Amygdala (tissue), 56 donors: ENCODE measurements at regions not wholly inside any gene's neighbourhood (a gene's known extent, or its start where the extent isn't known, plus 50 kb on each side); places are given as distances from the start of the nearest gene placed in this dataset.

Experiments used
- DNase-seq, 56 donors: peaks; one replicate each; lab custom pipeline; 2025; lab: John Stamatoyannopoulos, UW

- no peak for DNase-seq
Measured at GRCh38 chr18:57202881-57203280, 56.0 kb downstream of the BOD1L2 start.

- peak in 1 of 56 donors; percentile 15 for DNase-seq
Measured at GRCh38 chr18:57205641-57206040, 58.8 kb downstream of the BOD1L2 start.

- DNase-seq: no peak
Measured at GRCh38 chr18:57207124-57207916, 60.4 kb downstream of the BOD1L2 start.

GRCh38 chr18:57208047-57208446, 61.2 kb downstream of the BOD1L2 start:
- no peak for DNase-seq

GRCh38 chr18:57209713-57210106, 62.8 kb downstream of the BOD1L2 start:
- no peak for DNase-seq

GRCh38 chr18:57210107-57210715, 63.3 kb downstream of the BOD1L2 start:
- peak in 29 of 56 donors; percentile 3 to 51 (median 19) for DNase-seq

GRCh38 chr18:57210716-57211411, 64.0 kb downstream of the BOD1L2 start:
- no peak for DNase-seq

GRCh38 chr18:57211412-57211750, 64.5 kb downstream of the BOD1L2 start:
- DNase-seq: no peak

GRCh38 chr18:57211776-57212175, 64.9 kb downstream of the BOD1L2 start:
- peak in 1 of 56 donors; percentile 15 for DNase-seq

- DNase-seq: no peak
Measured at GRCh38 chr18:57212678-57213077, 65.8 kb downstream of the BOD1L2 start.

GRCh38 chr18:57214976-57215375, 68.1 kb downstream of the BOD1L2 start:
- no peak for DNase-seq

GRCh38 chr18:57218281-57218680, 71.4 kb downstream of the BOD1L2 start:
- no peak for DNase-seq

GRCh38 chr18:57219964-57220363, 73.1 kb downstream of the BOD1L2 start:
- DNase-seq: no peak

- DNase-seq: no peak
Measured at GRCh38 chr18:57220480-57220879, 73.6 kb downstream of the BOD1L2 start.

- DNase-seq: no peak
Measured at GRCh38 chr18:57220930-57221483, 74.1 kb downstream of the BOD1L2 start.

GRCh38 chr18:57223144-57223870, 76.4 kb downstream of the BOD1L2 start:
- no peak for DNase-seq

GRCh38 chr18:57230861-57231585, 84.1 kb downstream of the BOD1L2 start:
- DNase-seq: no peak

- peak in 25 of 56 donors; percentile 2 to 53 (median 16) for DNase-seq
Measured at GRCh38 chr18:57231864-57232263, 85.0 kb downstream of the BOD1L2 start.

- no peak for DNase-seq
Measured at GRCh38 chr18:57234346-57234745, 87.5 kb downstream of the BOD1L2 start.

GRCh38 chr18:57241869-57242268, 95.0 kb downstream of the BOD1L2 start:
- DNase-seq: no peak
